Activated T-helper 17 cell treated with anti-CD3 and anti-CD28 coated beads, Interleukin-2, amount 50 U/mL, for 72 hours (primary cell): ENCODE measurements at regions not wholly inside any gene's neighbourhood (a gene's known extent, or its start where the extent isn't known, plus 50 kb on each side); places are given as distances from the start of the nearest gene placed in this dataset.

Source experiments
- ATAC-seq: fragments of 150-1000 bp; cut with Tn5 transposase; replicated peaks from 2 replicates; pipeline ENCODE4 v1.10.0; 2021; ENCODE audit warnings: mild to moderate bottlenecking, moderate library complexity
- H3K27ac Mint-ChIP-seq: one replicate; pipeline ENCODE4 v1.8.0; 2022; ENCODE audit warnings: mixed read lengths
- H3K27me3 Mint-ChIP-seq: one replicate; pipeline ENCODE4 v1.8.0; 2022; ENCODE audit warnings: mixed read lengths
- H3K36me3 Mint-ChIP-seq: one replicate; pipeline ENCODE4 v1.8.0; 2022; ENCODE audit warnings: low read depth, mild to moderate bottlenecking, mixed read lengths
- H3K4me1 Mint-ChIP-seq: one replicate; pipeline ENCODE4 v1.8.0; 2022; ENCODE audit warnings: mixed read lengths
- H3K4me3 Mint-ChIP-seq: one replicate; pipeline ENCODE4 v1.8.0; 2022; ENCODE audit warnings: mild to moderate bottlenecking, mixed read lengths
- H3K9me3 Mint-ChIP-seq: one replicate; pipeline ENCODE4 v1.8.0; 2022; ENCODE audit warnings: mixed read lengths

- H3K4me3 Mint-ChIP-seq = no peak overlapping the region
- no peak for ATAC-seq
These were observed 352.5 kb downstream of the FOXL1 start for GRCh38 chr16:86930663-86931373.

GRCh38 chr16:86931410-86931941, 353.1 kb downstream of the FOXL1 start:
- H3K27me3 Mint-ChIP-seq = peaks cover 32% of the 10 kb centered on the region
- H3K9me3 Mint-ChIP-seq = no peaks in the 10 kb centered on the region
- ATAC-seq = no peak
- no peak overlapping the region for H3K27ac Mint-ChIP-seq
- H3K4me3 Mint-ChIP-seq = no peak overlapping the region
- no peaks in the 10 kb centered on the region for H3K36me3 Mint-ChIP-seq
- no peaks in the 10 kb centered on the region for H3K4me1 Mint-ChIP-seq

More at GRCh38 chr16:86930663-86931373, 352.5 kb downstream of the FOXL1 start:
- peaks cover 33% of the 10 kb centered on the region for H3K27me3 Mint-ChIP-seq
- no peaks in the 10 kb centered on the region for H3K4me1 Mint-ChIP-seq
- no peak overlapping the region for H3K27ac Mint-ChIP-seq
- H3K36me3 Mint-ChIP-seq = no peaks in the 10 kb centered on the region
- H3K9me3 Mint-ChIP-seq = no peaks in the 10 kb centered on the region

GRCh38 chr16:86932130-86932982, 354.0 kb downstream of the FOXL1 start:
- no peaks in the 10 kb centered on the region for H3K9me3 Mint-ChIP-seq
- H3K27ac Mint-ChIP-seq = no peak overlapping the region
- ATAC-seq = no peak
- H3K27me3 Mint-ChIP-seq = peaks cover 32% of the 10 kb centered on the region
- no peak overlapping the region for H3K4me3 Mint-ChIP-seq
- H3K4me1 Mint-ChIP-seq = no peaks in the 10 kb centered on the region
- H3K36me3 Mint-ChIP-seq = no peaks in the 10 kb centered on the region

- no peak overlapping the region for H3K4me3 Mint-ChIP-seq
- no peak overlapping the region for H3K27ac Mint-ChIP-seq
- no peaks in the 10 kb centered on the region for H3K36me3 Mint-ChIP-seq
- ATAC-seq = no peak
- H3K27me3 Mint-ChIP-seq = peaks cover 20% of the 10 kb centered on the region
- no peaks in the 10 kb centered on the region for H3K9me3 Mint-ChIP-seq
- H3K4me1 Mint-ChIP-seq = no peaks in the 10 kb centered on the region
These were observed 356.4 kb downstream of the FOXL1 start for GRCh38 chr16:86934581-86935375.

GRCh38 chr16:86939609-86940008, 361.3 kb downstream of the FOXL1 start:
- Mint-ChIP-seq H3K4me3 (no peak overlapping the region), H3K36me3 (no peaks in the 10 kb centered on the region), H3K27ac (no peak overlapping the region), H3K4me1 (no peaks in the 10 kb centered on the region), H3K9me3 (no peaks in the 10 kb centered on the region), H3K27me3 (peaks cover 21% of the 10 kb centered on the region)
- ATAC-seq = no peak

- H3K4me1 Mint-ChIP-seq = no peaks in the 10 kb centered on the region
- H3K27ac Mint-ChIP-seq = no peak overlapping the region
- no peak for ATAC-seq
- H3K9me3 Mint-ChIP-seq = no peaks in the 10 kb centered on the region
- H3K27me3 Mint-ChIP-seq = peaks cover 7% of the 10 kb centered on the region
- no peak overlapping the region for H3K4me3 Mint-ChIP-seq
- H3K36me3 Mint-ChIP-seq = no peaks in the 10 kb centered on the region
These were observed 363.4 kb downstream of the FOXL1 start for GRCh38 chr16:86941731-86942130.

- no peaks in the 10 kb centered on the region for H3K4me1 Mint-ChIP-seq
- no peaks in the 10 kb centered on the region for H3K9me3 Mint-ChIP-seq
- peaks cover 7% of the 10 kb centered on the region for H3K27me3 Mint-ChIP-seq
- no peak overlapping the region for H3K27ac Mint-ChIP-seq
- no peak for ATAC-seq
- H3K4me3 Mint-ChIP-seq = no peak overlapping the region
- H3K36me3 Mint-ChIP-seq = no peaks in the 10 kb centered on the region
These were observed 364.1 kb downstream of the FOXL1 start for GRCh38 chr16:86942151-86943051.

GRCh38 chr16:86945166-86945900, 367.0 kb downstream of the FOXL1 start:
- ATAC-seq = no peak
- peaks cover 2% of the 10 kb centered on the region for H3K27me3 Mint-ChIP-seq
- H3K9me3 Mint-ChIP-seq = no peaks in the 10 kb centered on the region
- H3K4me1 Mint-ChIP-seq = no peaks in the 10 kb centered on the region
- no peak overlapping the region for H3K27ac Mint-ChIP-seq
- no peak overlapping the region for H3K4me3 Mint-ChIP-seq
- no peaks in the 10 kb centered on the region for H3K36me3 Mint-ChIP-seq

- Mint-ChIP-seq H3K36me3 (no peaks in the 10 kb centered on the region), H3K27me3 (peaks cover 2% of the 10 kb centered on the region), H3K9me3 (no peaks in the 10 kb centered on the region), H3K4me1 (no peaks in the 10 kb centered on the region), H3K27ac (no peak overlapping the region), H3K4me3 (no peak overlapping the region)
- ATAC-seq = no peak
These were observed 368.0 kb downstream of the FOXL1 start for GRCh38 chr16:86946396-86946795.

GRCh38 chr16:86946981-86947380, 368.6 kb downstream of the FOXL1 start:
- no peaks in the 10 kb centered on the region for H3K27me3 Mint-ChIP-seq
- no peak for ATAC-seq
- no peaks in the 10 kb centered on the region for H3K4me1 Mint-ChIP-seq
- H3K36me3 Mint-ChIP-seq = no peaks in the 10 kb centered on the region
- H3K27ac Mint-ChIP-seq = no peak overlapping the region
- no peaks in the 10 kb centered on the region for H3K9me3 Mint-ChIP-seq
- H3K4me3 Mint-ChIP-seq = no peak overlapping the region

GRCh38 chr16:86948046-86948445, 369.1 kb downstream of the C16orf95 start:
- Mint-ChIP-seq H3K27ac (no peak overlapping the region), H3K27me3 (no peaks in the 10 kb centered on the region), H3K9me3 (no peaks in the 10 kb centered on the region), H3K4me1 (no peaks in the 10 kb centered on the region), H3K36me3 (no peaks in the 10 kb centered on the region), H3K4me3 (no peak overlapping the region)
- no peak for ATAC-seq

GRCh38 chr16:86949116-86949515, 368.1 kb downstream of the C16orf95 start:
- Mint-ChIP-seq H3K27me3 (no peaks in the 10 kb centered on the region), H3K9me3 (no peaks in the 10 kb centered on the region), H3K36me3 (no peaks in the 10 kb centered on the region), H3K4me1 (no peaks in the 10 kb centered on the region), H3K27ac (no peak overlapping the region), H3K4me3 (no peak overlapping the region)
- ATAC-seq = no peak

GRCh38 chr16:86949630-86950029, 367.6 kb downstream of the C16orf95 start:
- Mint-ChIP-seq H3K9me3 (no peaks in the 10 kb centered on the region), H3K4me1 (no peaks in the 10 kb centered on the region), H3K36me3 (no peaks in the 10 kb centered on the region), H3K27me3 (no peaks in the 10 kb centered on the region), H3K4me3 (no peak overlapping the region), H3K27ac (no peak overlapping the region)
- no peak for ATAC-seq
